Natural killer cell (primary cell): ENCODE measurements at regions not wholly inside any gene's neighbourhood (a gene's known extent, or its start where the extent isn't known, plus 50 kb on each side); places are given as distances from the start of the nearest gene placed in this dataset.

Experiments used
- ATAC-seq, 3 donors: fragments of 150-1000 bp in 2 of 3; fragments of 200-7000 bp in 1 of 3; cut with Tn5 transposase; 1 replicate in 1 of 3; 2 replicates in 2 of 3; pipeline ENCODE4 v1.10.0; 2021; ENCODE audit warnings: mild to moderate bottlenecking in 2 of 3, moderate library complexity in 2 of 3
- DNase-seq, 2 donors: peaks; one replicate each; pipeline versions ENCODE4 v3.0.0 to v3.0.0-alpha.2; 2013 to 2021; ENCODE audit warnings: mixed read lengths in 1 of 2
- H3K27ac ChIP-seq: one replicate; pipeline ENCODE4 v1.5.1; 2013; ENCODE audit warnings: mild to moderate bottlenecking, low read length
- H3K27me3 ChIP-seq: one replicate; pipeline ENCODE4 v1.6.1; 2013; ENCODE audit warnings: low read length; ENCODE audit not compliant: control insufficient read depth, insufficient read depth
- H3K36me3 ChIP-seq: one replicate; pipeline ENCODE4 v1.6.1; 2013; ENCODE audit warnings: low read length; ENCODE audit not compliant: control insufficient read depth, insufficient read depth
- H3K4me1 ChIP-seq: one replicate; pipeline ENCODE4 v1.6.1; 2013; ENCODE audit warnings: low read length; ENCODE audit not compliant: control insufficient read depth, insufficient read depth
- H3K4me3 ChIP-seq: one replicate; pipeline ENCODE4 v1.5.1; 2013; ENCODE audit warnings: low read length
- H3K9me3 ChIP-seq: one replicate; pipeline ENCODE4 v1.6.1; 2013; ENCODE audit warnings: low read length; ENCODE audit not compliant: control insufficient read depth, insufficient read depth
- H3K27ac Mint-ChIP-seq, 2 donors: one replicate each; pipeline ENCODE4 v1.8.0; 2022; ENCODE audit warnings: mild to moderate bottlenecking in 2 of 2, mixed read lengths in 2 of 2, moderate library complexity in 1 of 2
- H3K27me3 Mint-ChIP-seq, 2 donors: one replicate each; pipeline ENCODE4 v1.8.0; 2022; ENCODE audit warnings: low read depth in 2 of 2, mixed read lengths in 2 of 2
- H3K36me3 Mint-ChIP-seq: one replicate; pipeline ENCODE4 v1.8.0; 2022; ENCODE audit warnings: mixed read lengths
- H3K4me1 Mint-ChIP-seq, 2 donors: one replicate each; pipeline ENCODE4 v1.8.0; 2022; ENCODE audit warnings: mixed read lengths in 2 of 2
- H3K4me3 Mint-ChIP-seq: one replicate; pipeline ENCODE4 v1.8.0; 2022; ENCODE audit warnings: mild to moderate bottlenecking, moderate library complexity, mixed read lengths
- H3K9me3 Mint-ChIP-seq, 2 donors: one replicate each; pipeline ENCODE4 v1.8.0; 2022; ENCODE audit warnings: mixed read lengths in 2 of 2
- WGBS: methylation state at CpG from one replicate; pipeline ENCODE4 v1.1.7; 2013; ENCODE audit warnings: missing lambda C conversion rate; ENCODE audit not compliant: insufficient coverage; 5-methylcytosine and 5-hydroxymethylcytosine counted together
- intact Hi-C: fragments of 100-400 bp; cut with micrococcal nuclease; formaldehyde crosslinking; loops from one replicate; pipeline ENCODE4 v1.14.2; 2022
- TF ChIP-seq, protein P1 (sequence below): fragments of 200-600 bp; IDR thresholded peaks from one replicate; pipeline ENCODE4 v1.8.0; 2022; ENCODE audit warnings: antibody characterized with exemption

- H3K36me3 Mint-ChIP-seq, result no peaks in the 10 kb centered on the region
- intact Hi-C loops, result no loop called here
- WGBS, result 91% methylated on average over 12 of the region's 12 CpGs
These were observed 70.4 kb upstream of the TIAM1 start for GRCh38 chr21:31414263-31415000.

GRCh38 chr21:31413698-31414097 lies 69.6 kb upstream of the TIAM1 start:
- Mint-ChIP-seq H3K9me3 (no peaks in the 10 kb centered on the region), H3K4me3 (no peak overlapping the region), H3K27ac (no peak overlapping the region), H3K4me1 (no peaks in the 10 kb centered on the region), H3K27me3 (no peaks in the 10 kb centered on the region), H3K36me3 (no peaks in the 10 kb centered on the region)
- TF ChIP-seq, protein P1, sequence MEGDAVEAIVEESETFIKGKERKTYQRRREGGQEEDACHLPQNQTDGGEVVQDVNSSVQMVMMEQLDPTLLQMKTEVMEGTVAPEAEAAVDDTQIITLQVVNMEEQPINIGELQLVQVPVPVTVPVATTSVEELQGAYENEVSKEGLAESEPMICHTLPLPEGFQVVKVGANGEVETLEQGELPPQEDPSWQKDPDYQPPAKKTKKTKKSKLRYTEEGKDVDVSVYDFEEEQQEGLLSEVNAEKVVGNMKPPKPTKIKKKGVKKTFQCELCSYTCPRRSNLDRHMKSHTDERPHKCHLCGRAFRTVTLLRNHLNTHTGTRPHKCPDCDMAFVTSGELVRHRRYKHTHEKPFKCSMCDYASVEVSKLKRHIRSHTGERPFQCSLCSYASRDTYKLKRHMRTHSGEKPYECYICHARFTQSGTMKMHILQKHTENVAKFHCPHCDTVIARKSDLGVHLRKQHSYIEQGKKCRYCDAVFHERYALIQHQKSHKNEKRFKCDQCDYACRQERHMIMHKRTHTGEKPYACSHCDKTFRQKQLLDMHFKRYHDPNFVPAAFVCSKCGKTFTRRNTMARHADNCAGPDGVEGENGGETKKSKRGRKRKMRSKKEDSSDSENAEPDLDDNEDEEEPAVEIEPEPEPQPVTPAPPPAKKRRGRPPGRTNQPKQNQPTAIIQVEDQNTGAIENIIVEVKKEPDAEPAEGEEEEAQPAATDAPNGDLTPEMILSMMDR, result no peak
- peaks cover 5% of the 10 kb centered on the region for H3K4me1 ChIP-seq
- no peaks in the 10 kb centered on the region for H3K9me3 ChIP-seq
- H3K36me3 ChIP-seq, result no peaks in the 10 kb centered on the region
- WGBS, result 94% methylated on average over 9 of the region's 9 CpGs
- intact Hi-C loops, result no loop called here
- H3K4me3 ChIP-seq, result no peak overlapping the region
- no peaks in the 10 kb centered on the region for H3K27me3 ChIP-seq
- ATAC-seq, result no peak
- DNase-seq, result no peak
- no peak overlapping the region for H3K27ac ChIP-seq

More at GRCh38 chr21:31414263-31415000, 70.4 kb upstream of the TIAM1 start:
- H3K4me1 ChIP-seq, result peaks cover 5% of the 10 kb centered on the region
- ATAC-seq, result no peak
- H3K4me3 ChIP-seq, result no peak overlapping the region
- H3K36me3 ChIP-seq, result no peaks in the 10 kb centered on the region
- TF ChIP-seq, protein P1, result no peak
- Mint-ChIP-seq H3K27ac (no peak overlapping the region), H3K4me3 (no peak overlapping the region), H3K27me3 (no peaks in the 10 kb centered on the region), H3K4me1 (no peaks in the 10 kb centered on the region), H3K9me3 (no peaks in the 10 kb centered on the region)
- H3K27ac ChIP-seq, result no peak overlapping the region
- no peaks in the 10 kb centered on the region for H3K9me3 ChIP-seq
- H3K27me3 ChIP-seq, result no peaks in the 10 kb centered on the region
- DNase-seq, result no peak

- no peaks in the 10 kb centered on the region for H3K27me3 Mint-ChIP-seq
- no peak overlapping the region for H3K4me3 Mint-ChIP-seq
- TF ChIP-seq, protein P1, result no peak
- DNase-seq (peak in 1 of 2 donors; percentile 55), ATAC-seq (peak in 2 of 3 donors; percentile 26 to 45)
- H3K27ac Mint-ChIP-seq, result no peak overlapping the region
- 28% methylated on average over 7 of the region's 7 CpGs for WGBS
- Histone ChIP-seq H3K9me3 (no peaks in the 10 kb centered on the region), H3K27me3 (no peaks in the 10 kb centered on the region), H3K4me3 (no peak overlapping the region), H3K4me1 (peaks cover 5% of the 10 kb centered on the region), H3K36me3 (no peaks in the 10 kb centered on the region), H3K27ac (no peak overlapping the region)
- no peaks in the 10 kb centered on the region for H3K9me3 Mint-ChIP-seq
- no peaks in the 10 kb centered on the region for H3K4me1 Mint-ChIP-seq
- H3K36me3 Mint-ChIP-seq, result no peaks in the 10 kb centered on the region
- intact Hi-C loops, result no loop called here
These were observed 66.6 kb upstream of the TIAM1 start for GRCh38 chr21:31410499-31411131.
